Activated CD8-positive, alpha-beta memory T cell treated with anti-CD3 and anti-CD28 coated beads, Interleukin-2, amount 50 U/mL, for 4 hours (primary cell): ENCODE measurements at regions not wholly inside any gene's neighbourhood (a gene's known extent, or its start where the extent isn't known, plus 50 kb on each side); places are given as distances from the start of the nearest gene placed in this dataset.
"Not testable (repeated sequence)": the region's sequence is repeated elsewhere in the genome, so short reads cannot be mapped to it uniquely, and the experiment has no call there.

Experiments
- DNase-seq: peaks from one replicate; pipeline ENCODE4 v3.0.0-alpha.2; 2020

DNA sequence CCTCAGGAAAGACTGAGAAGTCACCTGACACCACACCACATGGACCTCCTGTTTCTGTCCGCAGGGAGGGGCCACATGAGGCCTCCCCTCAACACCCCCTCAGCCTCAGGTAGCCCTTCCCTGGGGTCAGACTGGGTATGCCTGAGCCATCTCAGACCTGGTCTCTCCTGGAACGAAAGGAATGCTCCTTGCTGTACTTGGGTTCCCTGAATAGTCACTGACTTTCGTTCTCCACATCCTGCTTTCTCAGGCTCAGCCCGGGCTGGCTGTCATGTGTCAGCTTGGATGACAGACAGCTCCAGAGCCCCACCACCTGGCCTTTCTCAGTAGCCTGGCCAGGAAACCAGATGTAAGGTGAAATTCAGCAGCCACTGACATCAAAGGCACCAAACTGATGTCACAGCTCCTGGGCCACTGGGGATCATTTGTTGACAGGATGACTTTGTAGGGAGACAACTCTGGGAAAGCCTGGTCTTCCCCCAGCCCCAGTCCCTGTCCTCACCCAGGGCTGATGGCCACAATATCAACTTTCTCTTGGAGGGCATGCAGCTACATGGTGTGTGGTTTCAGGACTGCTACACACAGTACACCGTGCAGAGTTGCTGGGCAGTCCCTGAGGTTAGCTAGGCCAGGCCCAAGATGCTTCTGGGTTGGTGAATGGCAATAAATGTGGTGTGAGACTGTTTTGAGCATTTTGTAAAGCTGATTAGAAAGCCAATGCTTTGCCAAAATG, 141.4 kb upstream of the MRPS22 start:
- no peak for DNase-seq

DNA sequence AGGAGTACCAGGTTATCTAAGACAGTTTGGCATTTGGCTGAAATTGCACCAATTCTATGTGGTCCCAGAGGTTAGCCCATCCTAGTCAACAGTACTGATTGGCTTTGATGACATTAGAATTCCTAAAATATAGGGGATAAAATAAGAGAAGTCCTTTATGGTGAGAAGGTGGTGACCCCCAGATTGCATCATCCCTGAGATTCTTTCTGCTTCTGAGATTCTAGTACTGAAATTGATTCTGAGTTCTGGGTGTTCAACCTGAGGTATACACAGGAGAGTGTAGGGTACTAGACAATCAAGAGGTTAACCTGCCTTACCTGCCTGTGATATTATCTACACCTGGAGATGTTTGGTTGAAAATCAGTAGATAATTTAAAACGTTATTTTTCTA, 140.9 kb upstream of the MRPS22 start:
- DNase-seq: no peak

GRCh38 chr3:139203752-139204151, 140.1 kb upstream of the MRPS22 start:
- DNase-seq: no peak

DNA sequence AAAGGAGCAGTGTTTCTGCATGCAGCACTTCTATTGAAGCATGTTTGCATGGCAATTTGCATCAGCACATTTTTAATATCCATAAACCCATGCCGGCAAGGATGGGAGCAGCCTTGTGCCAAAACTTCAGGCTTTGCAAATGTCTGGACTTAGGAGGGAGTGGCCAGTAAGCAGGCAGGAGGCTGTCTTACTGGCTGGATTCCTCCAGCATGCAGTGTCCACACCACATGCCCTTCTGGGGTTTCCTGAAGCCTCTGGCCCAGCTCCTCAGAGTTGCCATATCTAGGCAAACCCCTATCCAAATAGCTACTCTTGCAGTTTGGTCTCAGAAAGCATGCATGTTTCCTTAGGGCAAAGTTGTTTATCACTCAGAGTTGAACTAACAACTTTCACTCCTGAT, 139.1 kb upstream of the MRPS22 start:
- no peak for DNase-seq

DNA sequence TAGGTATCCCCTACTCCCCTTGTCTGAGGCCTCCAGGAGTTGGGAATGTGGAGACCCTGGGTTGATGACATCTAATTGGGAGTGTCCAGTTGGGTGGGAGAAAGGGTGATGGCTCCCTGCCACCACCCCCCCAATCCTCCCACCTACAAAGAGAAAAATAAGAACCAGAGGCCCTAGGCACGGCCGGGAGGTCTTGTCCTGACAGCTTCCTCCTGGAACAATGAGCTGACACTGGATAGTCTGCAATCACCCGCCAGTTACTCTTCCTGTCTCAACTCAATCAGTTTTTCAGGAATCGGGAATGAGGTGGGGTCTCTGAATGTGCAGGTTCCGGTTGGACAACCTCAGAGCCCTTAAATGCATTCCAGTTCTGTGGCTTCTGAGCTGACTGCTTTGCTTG, 129.9 kb upstream of the MRPS22 start:
- DNase-seq: no peak

DNA sequence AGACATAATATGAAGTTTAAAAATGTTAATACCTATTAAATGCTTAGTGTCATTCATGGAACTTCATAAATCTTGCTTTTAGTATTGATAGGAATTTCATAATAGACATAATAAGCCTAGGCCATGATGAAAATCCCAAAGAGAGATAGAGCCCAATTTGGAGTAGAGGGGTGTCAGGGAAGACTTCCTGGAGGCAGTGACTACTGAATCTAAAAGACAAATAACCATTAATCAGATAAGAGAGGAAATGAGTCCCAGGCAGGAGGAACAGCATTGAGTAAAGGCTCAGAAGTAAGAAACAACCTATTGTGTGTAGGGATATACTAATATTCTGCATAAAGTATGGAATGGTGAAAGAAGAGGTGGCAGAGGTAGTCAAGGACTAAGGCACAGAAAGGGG, 126.9 kb upstream of the MRPS22 start:
- no peak for DNase-seq

GRCh38 chr3:139217633-139218032, 126.2 kb upstream of the MRPS22 start:
- DNase-seq: no peak

GRCh38 chr3:139218046-139218445, 125.8 kb upstream of the MRPS22 start:
- no peak for DNase-seq

- DNase-seq: no peak
These were observed 124.4 kb upstream of the MRPS22 start for GRCh38 chr3:139219463-139219862.

- no peak for DNase-seq
These were observed 121.6 kb upstream of the MRPS22 start for GRCh38 chr3:139222100-139222657.

- no peak for DNase-seq
These were observed 118.3 kb upstream of the MRPS22 start for GRCh38 chr3:139225548-139225947.

DNA sequence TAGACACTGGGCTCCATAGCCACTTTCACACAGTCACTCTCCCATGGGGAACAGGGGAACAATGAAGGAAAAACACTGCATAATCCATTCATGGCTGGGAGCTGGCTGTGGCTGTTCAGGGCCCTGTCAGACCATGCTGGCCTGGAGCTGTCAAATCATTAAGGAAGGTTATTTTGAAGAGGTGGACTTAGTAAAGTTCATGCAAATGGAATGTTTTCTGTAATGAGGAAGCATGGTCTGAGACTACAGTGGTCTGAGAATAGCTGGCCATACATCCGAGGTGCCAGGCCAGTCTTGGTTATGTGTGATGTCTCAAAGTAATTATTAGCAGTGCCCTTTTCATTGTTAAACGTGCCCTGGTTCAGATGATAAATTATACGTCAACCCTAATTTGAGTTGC, 117.1 kb upstream of the MRPS22 start:
- no peak for DNase-seq

DNA sequence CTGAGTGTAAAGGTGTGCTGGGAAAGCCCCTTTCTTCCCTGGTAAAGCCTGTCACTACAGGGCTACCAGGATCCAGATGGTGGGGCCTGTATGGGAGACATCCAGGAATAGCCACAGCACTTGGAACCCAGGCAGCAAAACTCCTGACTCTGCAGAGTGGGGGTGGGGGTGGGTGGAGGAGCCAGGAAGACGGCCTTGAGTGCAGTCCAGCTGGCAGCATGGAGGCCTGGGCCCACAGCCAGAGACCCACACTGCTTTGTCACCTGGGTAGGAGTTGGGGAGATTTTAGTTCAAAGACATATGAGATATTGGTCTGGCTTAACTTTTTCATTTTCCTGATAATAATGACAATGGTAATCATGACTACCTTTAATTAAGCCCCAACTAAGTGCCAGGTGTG, 116.7 kb upstream of the MRPS22 start:
- DNase-seq: no peak

- DNase-seq: no peak
These were observed 116.0 kb upstream of the MRPS22 start for GRCh38 chr3:139227827-139228226.

GRCh38 chr3:139230391-139230790, 113.4 kb upstream of the MRPS22 start:
- no peak for DNase-seq

GRCh38 chr3:139231555-139232281, 112.1 kb upstream of the MRPS22 start:
- DNase-seq: no peak

- DNase-seq: not testable (repeated sequence)
These were observed 111.5 kb upstream of the MRPS22 start for GRCh38 chr3:139232341-139232740.

- no peak for DNase-seq
These were observed 109.3 kb upstream of the MRPS22 start for GRCh38 chr3:139234491-139234890.

DNA sequence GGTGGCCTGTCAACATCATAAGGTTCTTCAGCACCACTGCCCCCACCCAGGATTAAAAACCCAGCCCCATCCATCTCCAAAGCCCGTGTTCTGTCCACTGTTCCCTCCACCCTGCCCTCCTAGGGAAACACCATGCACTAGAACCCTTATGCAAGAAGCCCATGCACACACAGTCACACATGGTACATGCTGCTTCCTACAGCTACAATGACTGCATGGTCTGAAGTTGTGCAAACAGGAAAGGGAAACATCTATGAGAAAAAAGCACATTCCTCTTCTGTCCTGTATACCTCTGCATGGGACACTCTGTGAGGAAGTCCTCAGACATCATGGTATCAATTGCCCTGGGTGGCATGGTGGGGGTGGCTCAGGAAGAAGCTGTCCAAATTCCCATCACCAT, 108.6 kb upstream of the MRPS22 start:
- DNase-seq: no peak

DNA sequence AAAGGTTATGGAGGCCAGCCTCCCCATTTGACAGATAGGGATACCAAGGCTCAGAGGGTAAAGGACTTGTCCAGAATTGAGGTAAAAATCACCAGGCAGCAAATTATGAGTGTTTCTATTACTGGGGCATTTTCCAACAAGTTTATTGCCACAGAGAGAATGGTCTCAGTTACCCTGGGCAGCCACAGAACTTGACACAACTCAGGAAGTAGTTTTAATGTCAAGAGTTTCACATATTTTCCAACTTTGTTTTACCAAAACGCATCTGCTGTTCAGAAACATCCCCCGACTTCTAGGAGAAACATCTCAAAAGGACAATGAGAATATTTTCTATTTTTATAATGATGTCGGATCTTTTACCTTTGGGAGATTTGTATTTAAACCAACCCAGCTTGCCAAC, 107.5 kb upstream of the MRPS22 start:
- DNase-seq: no peak

GRCh38 chr3:139238281-139239030, 105.4 kb upstream of the MRPS22 start:
- no peak for DNase-seq

DNA sequence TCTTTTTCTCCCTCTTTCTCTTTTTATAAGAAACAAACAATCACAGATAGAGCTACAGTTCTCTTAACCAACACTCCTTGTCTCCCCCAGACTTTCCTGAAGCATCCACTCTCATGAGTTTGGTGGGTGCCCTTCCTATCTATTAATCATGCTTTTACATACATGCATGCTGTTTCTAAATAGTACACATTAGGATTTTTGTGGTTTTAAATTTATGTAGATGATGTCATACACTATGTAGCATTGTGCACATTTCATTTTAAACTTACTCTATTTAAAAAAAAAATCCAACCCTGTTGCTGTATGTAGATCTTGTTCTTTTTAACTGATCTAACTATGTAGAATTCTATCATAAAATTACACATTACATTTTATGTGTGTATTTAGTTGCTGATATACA, 104.3 kb upstream of the MRPS22 start:
- DNase-seq: no peak

- DNase-seq: no peak
These were observed 102.0 kb upstream of the MRPS22 start for GRCh38 chr3:139241783-139242182.

DNA sequence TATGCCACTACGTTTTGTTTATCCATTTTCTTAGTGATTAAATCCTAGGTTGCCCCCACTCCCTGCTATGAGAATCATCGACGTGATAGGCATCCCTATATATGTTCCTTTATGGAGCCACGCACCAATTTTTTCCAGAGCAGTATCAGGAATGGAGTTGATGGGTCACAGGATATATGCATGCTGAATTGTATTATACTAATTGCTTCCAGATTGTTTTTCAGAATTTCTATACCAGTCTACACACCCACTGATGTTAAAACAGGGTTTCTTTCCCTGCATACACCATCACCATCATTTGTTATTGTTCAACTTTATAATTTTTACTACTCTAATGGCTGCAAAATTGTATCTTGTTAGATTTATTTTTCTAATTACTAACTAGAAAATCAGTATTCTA, 100.1 kb upstream of the MRPS22 start:
- DNase-seq: no peak
